Gastroesophageal sphincter (tissue), 4 donors: ENCODE measurements at regions not wholly inside any gene's neighbourhood (a gene's known extent, or its start where the extent isn't known, plus 50 kb on each side); places are given as distances from the start of the nearest gene placed in this dataset.

Source experiments
- ATAC-seq: fragments of 150-250 bp; one replicate; pipeline ENCODE4 v1.9.1; 2016; ENCODE audit warnings: mild to moderate bottlenecking, moderate library complexity
- H3K27ac ChIP-seq, 4 donors: fragments of 200-600 bp; sonication (generic) in 3 of 4; 1 replicate in 3 of 4; 2 replicates in 1 of 4; pipeline ENCODE4 v1.5.1; 2016 to 2019
- H3K27me3 ChIP-seq: fragments of 200-600 bp; sonication (generic); one replicate; pipeline ENCODE4 v1.5.1; 2019
- H3K36me3 ChIP-seq, 2 donors: fragments of 200-600 bp; sonication (generic); one replicate each; pipeline ENCODE4 v1.5.1; 2019; ENCODE audit warnings: control low read depth in 1 of 2
- H3K4me1 ChIP-seq, 3 donors: fragments of 200-600 bp; sonication (generic); 1 replicate in 2 of 3; 2 replicates in 1 of 3; pipeline ENCODE4 v1.5.1; 2016 to 2019; ENCODE audit warnings: control low read depth in 2 of 3
- H3K4me3 ChIP-seq, 2 donors: fragments of 200-600 bp; sonication (generic); one replicate each; pipeline ENCODE4 v1.5.1; 2019; ENCODE audit warnings: mild to moderate bottlenecking in 1 of 2, moderate library complexity in 1 of 2
- H3K9me3 ChIP-seq, 3 donors: fragments of 200-600 bp; sonication (generic); one replicate each; pipeline ENCODE4 v1.5.1; 2017 to 2019; ENCODE audit warnings: control low read depth in 2 of 3
- EP300 ChIP-seq: sonication (generic); formaldehyde crosslinking; IDR thresholded peaks from one replicate; pipeline ENCODE4 v1.6.1; 2017; ENCODE audit warnings: antibody characterized with exemption, mild to moderate bottlenecking
- POLR2A ChIP-seq, 2 donors: fragments of 450-650 bp; IDR thresholded peaks; one replicate each; pipeline ENCODE4 v1.6.1; 2017; ENCODE audit warnings: antibody characterized with exemption in 2 of 2, mild to moderate bottlenecking in 2 of 2, moderate library complexity in 1 of 2
- POLR2AphosphoS5 ChIP-seq: sonication (generic); formaldehyde crosslinking; IDR thresholded peaks from one replicate; pipeline ENCODE4 v1.6.1; 2017; ENCODE audit warnings: antibody characterized with exemption
- WGBS, 2 donors: methylation state at CpG; one replicate each; pipeline ENCODE4 v1.1.5; 2018; ENCODE audit warnings: low coverage in 1 of 2; 5-methylcytosine and 5-hydroxymethylcytosine counted together
- TF ChIP-seq, protein P1 (sequence below), 4 experiments: fragments of 200-600 bp in 2 of 4; fragments of 450-650 bp in 2 of 4; sonication (generic) in 1 of 4; IDR thresholded peaks; one replicate each; pipeline ENCODE4 v1.5.1; 2017 to 2019; ENCODE audit warnings: antibody characterized with exemption in 4 of 4, mild to moderate bottlenecking in 2 of 4, moderate library complexity in 2 of 4

DNA sequence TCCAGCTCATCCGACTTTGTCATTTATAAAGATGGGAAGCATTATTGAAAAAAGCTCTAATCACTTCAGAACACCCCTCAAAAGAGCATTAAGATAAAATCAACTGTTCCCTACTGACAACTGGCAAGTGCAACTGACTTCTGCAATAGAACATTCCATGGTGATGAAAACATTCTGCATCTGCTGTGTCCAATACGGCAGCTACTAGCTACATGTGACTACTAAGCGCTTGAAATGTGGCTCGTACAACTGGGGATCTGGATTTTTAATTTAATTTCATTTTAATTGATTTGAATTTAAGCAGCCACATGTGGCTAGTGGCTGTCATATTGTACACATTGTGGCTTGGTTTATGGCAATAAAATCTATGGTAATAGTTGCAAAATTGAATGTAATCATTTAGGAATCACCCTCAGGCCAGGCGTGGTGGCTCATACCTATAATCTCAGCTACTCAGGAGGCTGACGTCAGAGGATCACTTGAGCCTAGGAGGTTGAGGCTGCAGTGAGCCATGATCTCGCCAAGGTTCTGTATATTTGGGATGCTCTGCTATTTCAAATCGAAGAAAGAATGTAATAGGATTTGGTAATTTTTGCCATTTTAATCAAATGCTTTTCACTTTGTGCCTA is 390.3 kb downstream of the GABRB3 start:
- no peak overlapping the region for H3K27ac ChIP-seq
- 66 to 71% methylated on average over 7 to 8 of the region's 8 CpGs for WGBS, 2 donors
- H3K4me1 ChIP-seq = no peaks in the 10 kb centered on the region
- peaks cover 0 to 4% (median 0%) of the 10 kb centered on the region in 3 donors for H3K9me3 ChIP-seq
- H3K27me3 ChIP-seq = no peaks in the 10 kb centered on the region
- no peak for ATAC-seq
- TF ChIP-seq, protein P1, sequence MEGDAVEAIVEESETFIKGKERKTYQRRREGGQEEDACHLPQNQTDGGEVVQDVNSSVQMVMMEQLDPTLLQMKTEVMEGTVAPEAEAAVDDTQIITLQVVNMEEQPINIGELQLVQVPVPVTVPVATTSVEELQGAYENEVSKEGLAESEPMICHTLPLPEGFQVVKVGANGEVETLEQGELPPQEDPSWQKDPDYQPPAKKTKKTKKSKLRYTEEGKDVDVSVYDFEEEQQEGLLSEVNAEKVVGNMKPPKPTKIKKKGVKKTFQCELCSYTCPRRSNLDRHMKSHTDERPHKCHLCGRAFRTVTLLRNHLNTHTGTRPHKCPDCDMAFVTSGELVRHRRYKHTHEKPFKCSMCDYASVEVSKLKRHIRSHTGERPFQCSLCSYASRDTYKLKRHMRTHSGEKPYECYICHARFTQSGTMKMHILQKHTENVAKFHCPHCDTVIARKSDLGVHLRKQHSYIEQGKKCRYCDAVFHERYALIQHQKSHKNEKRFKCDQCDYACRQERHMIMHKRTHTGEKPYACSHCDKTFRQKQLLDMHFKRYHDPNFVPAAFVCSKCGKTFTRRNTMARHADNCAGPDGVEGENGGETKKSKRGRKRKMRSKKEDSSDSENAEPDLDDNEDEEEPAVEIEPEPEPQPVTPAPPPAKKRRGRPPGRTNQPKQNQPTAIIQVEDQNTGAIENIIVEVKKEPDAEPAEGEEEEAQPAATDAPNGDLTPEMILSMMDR (IDR thresholded peaks at IDR 0.05) = no peak
- TF ChIP-seq POLR2AphosphoS5 (no peak), POLR2A (IDR thresholded peaks at IDR 0.05) (no peak), EP300 (no peak)
- no peak overlapping the region for H3K4me3 ChIP-seq
- H3K36me3 ChIP-seq = no peaks in the 10 kb centered on the region

DNA sequence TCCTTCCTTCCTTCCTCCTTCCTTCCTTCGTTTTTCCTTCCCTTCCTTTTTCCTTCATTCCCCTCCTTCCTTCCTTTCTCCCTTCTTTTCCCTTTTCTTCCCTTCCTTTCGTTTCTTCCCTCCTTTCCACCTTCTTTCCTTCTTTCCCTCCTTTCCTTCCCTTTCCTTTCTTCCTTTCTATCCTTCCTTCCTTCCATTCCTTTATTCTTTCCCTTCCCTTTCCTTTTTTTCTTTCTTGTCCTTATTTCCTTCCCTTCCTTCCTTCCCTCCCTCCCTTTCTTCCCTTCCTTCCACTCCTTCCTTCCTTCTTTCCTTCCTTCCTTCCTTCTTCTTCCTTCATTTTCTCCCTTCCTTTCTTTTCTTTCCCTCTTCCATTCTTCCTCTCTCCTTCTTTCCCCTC is 394.6 kb downstream of the GABRB3 start:
- Histone ChIP-seq H3K4me1 (no peaks in the 10 kb centered on the region), H3K27ac (no peak overlapping the region), H3K9me3 (peaks cover 0 to 26% (median 0%) of the 10 kb centered on the region in 3 donors), H3K4me3 (no peak overlapping the region), H3K36me3 (no peaks in the 10 kb centered on the region), H3K27me3 (no peaks in the 10 kb centered on the region)
- TF ChIP-seq POLR2AphosphoS5 (no peak), EP300 (no peak), POLR2A (IDR thresholded peaks at IDR 0.05) (no peak)
- TF ChIP-seq, protein P1 (IDR thresholded peaks at IDR 0.05) = no peak
- 38 to 49% methylated on average over 2 of the region's 2 CpGs for WGBS, 2 donors
- no peak for ATAC-seq

DNA sequence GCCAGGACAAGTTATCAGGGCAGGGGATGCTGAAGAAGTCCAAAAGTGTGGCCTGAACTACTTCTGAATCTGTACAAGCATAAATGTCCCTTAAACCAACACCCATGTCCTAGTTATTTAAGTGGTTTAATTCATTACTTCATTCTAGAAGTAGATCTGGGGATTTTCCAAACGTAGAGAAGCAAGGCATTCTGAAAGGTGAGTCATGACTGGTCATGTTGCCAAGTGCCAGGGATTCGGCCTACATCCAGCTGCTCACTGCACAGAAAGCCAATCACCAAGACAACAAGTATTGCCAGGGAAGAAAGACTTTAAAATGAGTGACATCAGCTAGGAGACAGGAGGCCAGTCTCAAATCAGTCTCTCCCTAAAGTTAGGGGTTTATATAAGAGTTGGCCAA is 396.6 kb downstream of the GABRB3 start:
- Histone ChIP-seq H3K36me3 (no peaks in the 10 kb centered on the region), H3K4me3 (no peak overlapping the region), H3K9me3 (peaks cover 0 to 26% (median 0%) of the 10 kb centered on the region in 3 donors), H3K4me1 (no peaks in the 10 kb centered on the region), H3K27ac (no peak overlapping the region), H3K27me3 (no peaks in the 10 kb centered on the region)
- ATAC-seq = no peak
- WGBS, 2 donors = 60 to 67% methylated on average over 1 of the region's 2 CpGs
- TF ChIP-seq POLR2A (IDR thresholded peaks at IDR 0.05) (no peak), EP300 (no peak), POLR2AphosphoS5 (no peak)
- TF ChIP-seq, protein P1 (IDR thresholded peaks at IDR 0.05) = no peak

DNA sequence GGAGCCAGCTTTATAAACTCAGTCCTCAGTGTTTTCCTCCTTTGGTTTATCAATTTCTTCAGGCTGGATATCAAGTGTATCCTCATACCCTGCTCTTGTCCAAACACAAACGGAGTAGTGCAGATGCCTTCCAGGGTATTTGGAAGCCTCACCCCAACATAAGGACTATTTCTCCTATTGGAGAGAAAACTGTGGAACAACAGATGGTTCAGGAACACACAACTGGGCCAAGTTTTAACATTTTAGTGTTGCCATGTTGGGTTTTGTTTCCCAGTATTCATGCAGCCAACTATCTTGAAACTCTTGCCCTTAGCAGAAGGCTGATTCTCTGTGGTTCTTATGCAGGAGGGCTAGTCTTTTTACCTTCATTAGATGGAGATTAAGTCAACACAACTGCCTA is 398.1 kb downstream of the GABRB3 start:
- Histone ChIP-seq H3K27me3 (no peaks in the 10 kb centered on the region), H3K36me3 (no peaks in the 10 kb centered on the region), H3K27ac (no peak overlapping the region), H3K9me3 (peaks cover 0 to 26% (median 0%) of the 10 kb centered on the region in 3 donors), H3K4me1 (no peaks in the 10 kb centered on the region), H3K4me3 (no peak overlapping the region)
- TF ChIP-seq, protein P1 (IDR thresholded peaks at IDR 0.05) = no peak
- TF ChIP-seq POLR2AphosphoS5 (no peak), EP300 (no peak), POLR2A (IDR thresholded peaks at IDR 0.05) (no peak)
- WGBS, 2 donors = 77 to 78% methylated on average over 1 of the region's 1 CpG
- ATAC-seq = no peak

DNA sequence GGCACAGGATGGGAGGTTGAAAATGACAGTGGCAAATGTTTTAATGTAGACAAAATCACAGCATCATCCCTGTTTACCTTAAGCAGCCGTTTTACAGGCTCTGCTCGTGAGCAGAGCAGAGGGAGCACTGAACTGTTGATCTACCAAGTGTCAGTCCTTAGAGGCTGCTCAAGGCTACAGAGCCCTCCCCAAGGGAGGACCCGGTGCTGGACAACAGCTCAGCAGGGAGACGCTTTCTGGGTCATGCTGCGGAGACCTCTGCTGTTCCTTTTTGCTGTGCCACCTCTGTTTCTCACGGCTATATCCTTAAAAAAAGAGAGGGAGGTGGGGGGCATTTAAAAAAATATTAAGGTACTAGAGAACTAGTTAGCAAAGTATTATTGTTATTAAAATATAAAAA is 400.2 kb downstream of the GABRB3 start:
- WGBS, 2 donors = 32 to 52% methylated on average over 4 to 6 of the region's 6 CpGs
- Histone ChIP-seq H3K27ac (no peak overlapping the region), H3K4me1 (no peaks in the 10 kb centered on the region), H3K27me3 (no peaks in the 10 kb centered on the region), H3K9me3 (peaks cover 0 to 24% (median 0%) of the 10 kb centered on the region in 3 donors), H3K36me3 (no peaks in the 10 kb centered on the region), H3K4me3 (no peak overlapping the region)
- TF ChIP-seq POLR2A (IDR thresholded peaks at IDR 0.05) (no peak), EP300 (no peak), POLR2AphosphoS5 (no peak)
- TF ChIP-seq, protein P1 (IDR thresholded peaks at IDR 0.05) = no peak
- ATAC-seq = no peak
